BJ (cell line): ENCODE measurements at regions not wholly inside any gene's neighbourhood (a gene's known extent, or its start where the extent isn't known, plus 50 kb on each side); places are given as distances from the start of the nearest gene placed in this dataset.

ENCODE experiments used
- CTCF ChIA-PET: fragments of 350-600 bp; formaldehyde crosslinking; extraction: SDS; loops from one replicate; lab custom pipeline; 2021; ENCODE audit warnings: antibody characterized with exemption, inconsistent platforms; lab: Yijun Ruan, JAX
- POLR2A ChIA-PET: fragments of 300-600 bp; sonication (Branson Sonifier 250); formaldehyde crosslinking; extraction: SDS; loops from one replicate; lab custom pipeline; 2021; ENCODE audit warnings: antibody characterized with exemption; lab: Charles Lee
- DNase-seq: peaks from one replicate; pipeline ENCODE4 v3.0.0-alpha.2; 2011; ENCODE audit warnings: low read depth
- H3K27me3 ChIP-seq: 2 replicates; pipeline ENCODE4 v1.6.0; 2011; ENCODE audit warnings: low read length; ENCODE audit not compliant: control insufficient read depth, insufficient read depth
- H3K36me3 ChIP-seq: 2 replicates; pipeline ENCODE4 v1.5.1; 2011; ENCODE audit warnings: low read length; ENCODE audit not compliant: control insufficient read depth, insufficient read depth
- H3K4me3 ChIP-seq: 2 replicates; pipeline ENCODE4 v1.5.1; 2011; ENCODE audit warnings: low read depth, mild to moderate bottlenecking, control low read depth, low read length
- TF ChIP-seq, protein P1 (sequence below): IDR thresholded peaks from 2 replicates; pipeline ENCODE4 v1.5.1; 2011; ENCODE audit warnings: low read depth, mild to moderate bottlenecking, control low read depth, inconsistent platforms, low read length, moderate library complexity; ENCODE audit not compliant: insufficient read depth

DNA sequence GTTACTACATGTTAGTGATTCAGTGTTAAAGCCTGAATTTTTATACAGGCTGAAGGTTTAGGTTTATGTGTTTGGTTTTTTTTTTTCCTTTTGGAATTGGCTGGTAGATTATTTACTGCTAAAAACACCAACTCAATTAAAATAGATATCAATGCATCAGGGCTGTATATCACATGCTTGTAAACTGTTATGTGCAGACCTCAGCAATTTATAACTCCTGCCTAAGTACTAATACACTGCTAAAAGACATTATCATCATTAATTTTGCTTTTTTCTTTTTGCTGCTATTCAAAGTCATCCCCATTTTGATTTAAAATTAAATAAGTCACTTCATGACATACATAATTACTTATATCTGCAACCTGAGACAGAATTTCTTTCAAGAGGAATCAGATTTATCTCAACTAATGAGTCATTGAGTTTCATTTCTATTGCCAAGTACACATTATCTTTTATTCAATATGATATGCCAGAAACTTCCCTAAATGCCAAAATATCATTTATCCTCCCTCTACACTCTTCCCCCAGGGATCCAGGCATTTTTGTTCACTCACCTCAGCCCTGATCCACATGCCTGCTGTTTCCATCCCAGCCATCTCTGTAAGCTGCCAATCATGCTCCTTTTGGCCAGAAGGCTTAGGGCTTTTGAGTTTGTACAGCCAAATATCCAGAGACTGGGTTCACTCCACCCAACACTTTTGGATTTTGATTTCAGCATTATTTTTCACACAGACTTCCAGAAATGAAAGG, 98.5 kb downstream of the POLR1F start:
- DNase-seq = no peak
- TF ChIP-seq, protein P1, sequence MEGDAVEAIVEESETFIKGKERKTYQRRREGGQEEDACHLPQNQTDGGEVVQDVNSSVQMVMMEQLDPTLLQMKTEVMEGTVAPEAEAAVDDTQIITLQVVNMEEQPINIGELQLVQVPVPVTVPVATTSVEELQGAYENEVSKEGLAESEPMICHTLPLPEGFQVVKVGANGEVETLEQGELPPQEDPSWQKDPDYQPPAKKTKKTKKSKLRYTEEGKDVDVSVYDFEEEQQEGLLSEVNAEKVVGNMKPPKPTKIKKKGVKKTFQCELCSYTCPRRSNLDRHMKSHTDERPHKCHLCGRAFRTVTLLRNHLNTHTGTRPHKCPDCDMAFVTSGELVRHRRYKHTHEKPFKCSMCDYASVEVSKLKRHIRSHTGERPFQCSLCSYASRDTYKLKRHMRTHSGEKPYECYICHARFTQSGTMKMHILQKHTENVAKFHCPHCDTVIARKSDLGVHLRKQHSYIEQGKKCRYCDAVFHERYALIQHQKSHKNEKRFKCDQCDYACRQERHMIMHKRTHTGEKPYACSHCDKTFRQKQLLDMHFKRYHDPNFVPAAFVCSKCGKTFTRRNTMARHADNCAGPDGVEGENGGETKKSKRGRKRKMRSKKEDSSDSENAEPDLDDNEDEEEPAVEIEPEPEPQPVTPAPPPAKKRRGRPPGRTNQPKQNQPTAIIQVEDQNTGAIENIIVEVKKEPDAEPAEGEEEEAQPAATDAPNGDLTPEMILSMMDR = no peak
- POLR2A ChIA-PET = no interaction called here
- H3K27me3 ChIP-seq = no peaks in the 10 kb centered on the region
- H3K4me3 ChIP-seq = no peak overlapping the region
- CTCF ChIA-PET = no interaction called here
- H3K36me3 ChIP-seq = no peaks in the 10 kb centered on the region

- DNase-seq = no peak
- H3K36me3 ChIP-seq = no peaks in the 10 kb centered on the region
- no peaks in the 10 kb centered on the region for H3K27me3 ChIP-seq
- ChIA-PET POLR2A (no interaction called here), CTCF (no interaction called here)
- TF ChIP-seq, protein P1 = no peak
- H3K4me3 ChIP-seq = no peak overlapping the region
These were observed 119.4 kb downstream of the POLR1F start for GRCh38 chr7:19589446-19589845.

- Histone ChIP-seq H3K27me3 (no peaks in the 10 kb centered on the region), H3K36me3 (no peaks in the 10 kb centered on the region), H3K4me3 (no peak overlapping the region)
- ChIA-PET POLR2A (no interaction called here), CTCF (no interaction called here)
- DNase-seq = no peak
- TF ChIP-seq, protein P1 = no peak
These were observed 121.5 kb downstream of the POLR1F start for GRCh38 chr7:19587291-19587690.

GRCh38 chr7:19585761-19586160, 123.1 kb downstream of the POLR1F start:
- TF ChIP-seq, protein P1 = no peak

GRCh38 chr7:19575909-19576557, 132.8 kb downstream of the POLR1F start:
- CTCF ChIA-PET = no interaction called here
- Histone ChIP-seq H3K36me3 (no peaks in the 10 kb centered on the region), H3K4me3 (no peak overlapping the region), H3K27me3 (no peaks in the 10 kb centered on the region)
- TF ChIP-seq, protein P1 = no peak
- DNase-seq = no peak
- POLR2A ChIA-PET = no interaction called here

More at GRCh38 chr7:19585761-19586160, 123.1 kb downstream of the POLR1F start:
- Histone ChIP-seq H3K36me3 (no peaks in the 10 kb centered on the region), H3K27me3 (no peaks in the 10 kb centered on the region), H3K4me3 (no peak overlapping the region)
- DNase-seq = no peak
- POLR2A ChIA-PET = no interaction called here
- CTCF ChIA-PET = no interaction called here
